ENCODE measurements at regions not wholly inside any gene's neighbourhood (a gene's known extent, or its start where the extent isn't known, plus 50 kb on each side); places are given as distances from the start of the nearest gene placed in this dataset.

DNA sequence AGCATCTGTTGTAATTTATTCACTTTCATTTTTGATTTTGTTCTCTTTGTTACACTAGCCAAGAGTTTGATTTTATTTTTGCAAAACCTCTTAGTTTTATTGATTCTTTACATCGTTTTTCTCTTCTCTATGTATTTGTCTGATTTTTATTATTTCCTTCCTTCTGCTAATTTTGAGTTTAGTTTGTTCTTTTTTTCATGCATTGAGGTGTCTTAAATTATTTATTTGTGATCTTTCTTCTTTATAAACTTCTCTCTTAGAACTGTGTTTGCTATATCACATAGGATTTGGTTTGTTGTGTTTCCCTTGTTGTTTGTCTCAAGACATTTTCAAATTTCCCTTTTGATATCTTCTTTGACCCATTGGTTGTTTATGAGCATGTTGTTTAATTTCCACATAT lies 51.7 kb upstream of the NFKBIA start:
- intact Hi-C loops (cut with DNase I) = no loop called here
- no peak for DNase-seq (ENCODE audit: low spot score)

GRCh38 chr14:35458442-35458841 lies 53.9 kb upstream of the NFKBIA start:
- intact Hi-C loops (cut with DNase I) = no loop called here

DNA sequence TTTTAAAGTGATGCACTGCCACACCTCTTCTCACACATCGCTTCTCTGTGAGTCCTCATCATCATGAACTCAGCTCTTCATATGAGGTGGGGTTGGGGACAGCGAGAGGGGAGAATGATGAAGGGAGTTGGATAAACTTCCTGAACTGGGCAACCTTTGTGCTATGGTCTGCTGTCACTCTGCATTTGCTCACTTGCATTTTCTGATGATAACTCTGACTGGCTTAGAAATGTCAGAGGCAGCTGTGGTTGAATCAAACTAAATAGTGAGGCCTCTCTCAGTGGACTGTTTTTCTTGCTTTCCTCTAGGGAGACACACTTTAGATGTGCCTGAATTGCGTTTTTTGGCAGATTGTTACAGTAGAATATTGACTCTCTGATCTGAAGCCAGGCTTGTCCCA lies 55.2 kb upstream of the NFKBIA start:
- intact Hi-C loops (cut with DNase I) = loop anchor here in 1 of 2 donors (10.0 kb wide), 1 partner anchor 1515 kb away; no protein-coding TSS in a partner anchor
- no peak for DNase-seq (ENCODE audit: low spot score)

More at GRCh38 chr14:35458442-35458841, 53.9 kb upstream of the NFKBIA start:
- DNase-seq (ENCODE audit: low spot score) = no peak

DNA sequence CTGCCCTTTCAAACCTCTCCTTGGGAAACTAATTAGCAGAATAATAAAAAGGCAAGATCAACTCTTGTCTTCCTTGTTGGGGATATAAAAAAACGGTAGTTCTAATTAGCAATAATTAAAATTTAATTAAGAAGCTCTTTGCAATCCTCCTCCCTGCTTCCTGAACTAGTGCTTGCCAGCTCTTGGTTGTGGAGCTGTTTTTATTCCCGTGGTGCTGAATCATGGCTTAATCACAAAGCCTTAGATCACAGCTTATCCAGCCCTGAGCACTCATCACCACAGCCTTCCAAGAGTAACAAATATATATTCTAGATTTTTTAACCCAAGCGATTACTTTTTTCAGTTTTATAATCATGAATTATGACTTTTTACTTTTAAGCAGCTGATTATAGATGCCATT lies 63.2 kb upstream of the INSM2 start:
- no peak for DNase-seq (ENCODE audit: low spot score)
- intact Hi-C loops (cut with DNase I) = no loop called here

DNA sequence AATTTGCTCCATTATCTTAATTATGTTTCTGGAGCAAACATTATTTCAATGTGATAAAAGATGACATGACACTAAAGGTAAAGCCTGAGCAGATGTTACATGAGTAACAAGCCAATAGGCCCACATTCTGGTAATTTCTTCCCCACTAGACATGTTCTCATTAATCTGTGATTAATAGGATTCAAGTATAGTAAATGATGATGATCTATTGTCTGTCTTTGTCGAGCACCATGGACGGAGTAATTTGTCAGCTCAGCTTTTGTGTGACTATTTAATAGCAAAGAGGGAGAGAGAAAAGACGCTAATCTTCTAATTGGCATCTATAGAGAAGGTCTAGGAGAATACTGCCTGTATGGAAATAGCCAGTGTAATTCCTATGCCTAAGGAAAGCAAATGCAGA lies 62.2 kb upstream of the INSM2 start:
- intact Hi-C loops (cut with DNase I) = no loop called here
- DNase-seq (ENCODE audit: low spot score) = no peak

DNA sequence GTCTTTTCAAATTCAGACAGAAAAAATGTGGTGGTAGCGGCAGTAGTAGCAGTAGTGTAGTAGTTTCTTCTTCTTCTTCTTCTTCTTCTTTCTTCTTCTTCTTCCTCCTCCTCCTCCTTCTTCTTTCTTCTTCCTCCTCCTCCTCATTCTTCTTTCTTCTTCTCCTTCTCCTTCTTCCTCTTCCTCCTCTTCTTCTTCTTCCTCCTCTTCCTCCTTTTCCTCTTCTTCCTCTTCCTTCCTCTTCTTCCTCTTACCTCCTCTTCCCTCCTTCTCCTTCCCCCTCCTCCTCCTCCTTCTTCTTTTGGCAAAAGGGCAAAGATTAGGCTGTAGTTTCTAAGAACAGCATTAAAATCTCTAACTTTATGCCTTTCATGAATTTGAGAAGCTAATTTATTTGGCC lies 59.6 kb upstream of the INSM2 start:
- DNase-seq (ENCODE audit: low spot score) = no peak
- intact Hi-C loops (cut with DNase I) = no loop called here

DNA sequence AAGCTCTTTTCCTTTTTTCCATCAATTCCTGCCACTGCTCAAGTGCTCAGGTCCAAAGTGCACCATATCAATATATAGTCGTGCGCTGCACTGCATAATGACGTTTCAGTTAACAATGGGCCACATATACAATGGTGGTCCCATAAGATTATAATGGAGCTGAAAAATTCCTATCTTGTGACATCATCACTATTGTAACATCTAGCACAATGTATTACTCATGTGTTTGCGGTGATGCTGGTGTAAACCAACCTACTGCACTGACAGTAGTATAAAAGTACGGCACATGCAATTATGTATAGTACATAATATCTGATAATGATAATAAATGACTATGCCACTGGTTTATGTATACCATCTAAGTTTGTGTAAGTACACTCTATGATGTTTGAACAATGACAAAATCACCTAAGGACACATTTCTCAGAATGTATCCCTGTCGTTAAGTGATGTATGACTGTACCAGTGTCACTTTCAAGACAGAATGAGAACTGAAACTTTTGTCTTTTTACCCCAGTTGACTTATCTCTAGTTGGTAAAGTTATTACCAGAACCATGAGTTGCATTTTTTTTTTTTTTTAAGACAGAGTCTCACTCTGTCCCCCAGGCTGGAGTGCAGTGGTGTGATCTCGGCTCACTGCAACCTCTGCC lies 53.7 kb upstream of the INSM2 start:
- DNase-seq (ENCODE audit: low spot score) = no peak
- intact Hi-C loops (cut with DNase I) = no loop called here

DNA sequence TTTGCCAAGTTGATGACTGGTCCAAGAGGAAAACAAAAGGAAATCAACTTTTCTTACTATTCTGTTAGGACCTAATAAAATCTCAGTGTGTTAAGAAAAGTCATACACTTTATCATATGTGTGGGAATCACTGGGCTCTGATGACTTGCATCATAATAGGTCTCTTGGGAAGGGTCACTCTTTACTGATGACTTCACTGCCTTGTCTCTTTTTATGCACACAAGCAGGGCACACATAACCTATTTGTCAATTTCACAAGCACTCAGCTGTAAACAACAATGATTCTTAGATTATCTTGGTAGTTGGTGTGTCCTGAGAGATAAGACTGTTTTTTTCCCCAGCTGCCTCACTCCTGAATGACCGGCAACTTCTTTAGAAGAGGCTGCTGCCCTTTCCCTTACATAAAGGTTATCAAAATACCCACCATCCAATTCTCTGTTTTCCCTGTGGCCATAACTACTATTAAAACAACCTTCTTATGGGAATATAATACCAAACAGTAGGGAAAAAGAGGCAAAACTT lies 50.9 kb upstream of the INSM2 start:
- DNase-seq (ENCODE audit: low spot score) = no peak
- intact Hi-C loops (cut with DNase I) = no loop called here
